MM.1S (cell line): ENCODE measurements at regions not wholly inside any gene's neighbourhood (a gene's known extent, or its start where the extent isn't known, plus 50 kb on each side); places are given as distances from the start of the nearest gene placed in this dataset.

Source experiments
- EZH2 ChIP-seq: fragments of 300-600 bp; sonication (generic); optimal IDR thresholded peaks from 2 replicates; pipeline ENCODE3; 2017; ENCODE audit warnings: low read depth, mild to moderate bottlenecking, antibody characterized with exemption, low read length, mixed read lengths
- TF ChIP-seq, protein P1 (sequence below): fragments of 300-600 bp; sonication (generic); IDR thresholded peaks from 2 replicates; pipeline ENCODE4 v1.5.1; 2016; ENCODE audit warnings: antibody characterized with exemption, low read length, mixed read lengths

DNA sequence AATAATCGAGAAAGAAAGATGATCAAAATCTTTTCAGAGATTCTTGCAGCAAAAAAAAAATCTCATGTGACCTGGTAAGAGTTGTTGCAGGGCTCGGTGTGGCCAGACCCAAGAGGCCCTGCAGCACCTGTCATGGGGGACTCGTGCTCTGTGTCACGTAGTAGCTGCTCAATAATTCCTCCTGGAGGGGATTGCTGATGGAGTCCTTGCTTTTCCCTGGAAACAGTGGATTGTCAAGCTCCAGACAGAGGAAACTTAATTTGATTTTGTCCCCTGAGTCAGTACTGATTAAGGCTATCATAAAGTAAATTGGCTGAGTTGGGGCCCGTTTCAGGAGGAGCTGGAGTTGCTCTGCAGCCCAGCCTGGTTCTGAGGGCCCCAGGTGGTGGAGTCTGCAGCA lies 125.2 kb downstream of the EDN3 start:
- TF ChIP-seq, protein P1, sequence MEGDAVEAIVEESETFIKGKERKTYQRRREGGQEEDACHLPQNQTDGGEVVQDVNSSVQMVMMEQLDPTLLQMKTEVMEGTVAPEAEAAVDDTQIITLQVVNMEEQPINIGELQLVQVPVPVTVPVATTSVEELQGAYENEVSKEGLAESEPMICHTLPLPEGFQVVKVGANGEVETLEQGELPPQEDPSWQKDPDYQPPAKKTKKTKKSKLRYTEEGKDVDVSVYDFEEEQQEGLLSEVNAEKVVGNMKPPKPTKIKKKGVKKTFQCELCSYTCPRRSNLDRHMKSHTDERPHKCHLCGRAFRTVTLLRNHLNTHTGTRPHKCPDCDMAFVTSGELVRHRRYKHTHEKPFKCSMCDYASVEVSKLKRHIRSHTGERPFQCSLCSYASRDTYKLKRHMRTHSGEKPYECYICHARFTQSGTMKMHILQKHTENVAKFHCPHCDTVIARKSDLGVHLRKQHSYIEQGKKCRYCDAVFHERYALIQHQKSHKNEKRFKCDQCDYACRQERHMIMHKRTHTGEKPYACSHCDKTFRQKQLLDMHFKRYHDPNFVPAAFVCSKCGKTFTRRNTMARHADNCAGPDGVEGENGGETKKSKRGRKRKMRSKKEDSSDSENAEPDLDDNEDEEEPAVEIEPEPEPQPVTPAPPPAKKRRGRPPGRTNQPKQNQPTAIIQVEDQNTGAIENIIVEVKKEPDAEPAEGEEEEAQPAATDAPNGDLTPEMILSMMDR = no peak
- no peak for TF ChIP-seq EZH2
